Fibroblast of villous mesenchyme (primary cell): ENCODE measurements at regions not wholly inside any gene's neighbourhood (a gene's known extent, or its start where the extent isn't known, plus 50 kb on each side); places are given as distances from the start of the nearest gene placed in this dataset.
"Not testable (repeated sequence)": the region's sequence is repeated elsewhere in the genome, so short reads cannot be mapped to it uniquely, and the experiment has no call there.

ENCODE experiments used
- DNase-seq: peaks from one replicate; pipeline ENCODE4 v3.0.0-alpha.2; 2010; ENCODE audit warnings: low read depth
- H3K4me3 ChIP-seq: 2 replicates; pipeline ENCODE4 v1.5.1; 2011; ENCODE audit warnings: low read depth, mild to moderate bottlenecking, low read length
- TF ChIP-seq, protein P1 (sequence below): IDR thresholded peaks from 2 replicates; pipeline ENCODE4 v1.5.1; 2012; ENCODE audit warnings: low read depth, mild to moderate bottlenecking, low read length; ENCODE audit not compliant: insufficient read depth

DNA sequence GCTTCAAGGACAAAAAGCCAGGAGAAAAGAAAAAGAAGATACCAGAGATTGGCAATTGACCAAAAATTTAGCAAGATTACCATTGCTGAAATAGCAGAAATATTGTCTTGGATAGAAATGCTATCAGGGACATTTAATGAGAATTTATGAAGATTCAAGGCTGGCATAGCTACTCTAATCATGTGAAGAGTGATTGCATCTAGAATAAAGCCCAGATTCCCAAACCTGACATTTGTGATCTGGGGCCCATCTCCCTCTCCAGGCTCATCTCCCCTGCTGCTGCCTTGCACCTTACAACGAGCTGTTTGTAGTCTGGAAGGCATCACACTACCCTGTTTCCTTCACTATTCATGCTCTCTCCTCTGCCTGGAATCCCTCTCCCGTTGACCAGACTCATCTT, 114.5 kb downstream of the C9orf152 start:
- TF ChIP-seq, protein P1, sequence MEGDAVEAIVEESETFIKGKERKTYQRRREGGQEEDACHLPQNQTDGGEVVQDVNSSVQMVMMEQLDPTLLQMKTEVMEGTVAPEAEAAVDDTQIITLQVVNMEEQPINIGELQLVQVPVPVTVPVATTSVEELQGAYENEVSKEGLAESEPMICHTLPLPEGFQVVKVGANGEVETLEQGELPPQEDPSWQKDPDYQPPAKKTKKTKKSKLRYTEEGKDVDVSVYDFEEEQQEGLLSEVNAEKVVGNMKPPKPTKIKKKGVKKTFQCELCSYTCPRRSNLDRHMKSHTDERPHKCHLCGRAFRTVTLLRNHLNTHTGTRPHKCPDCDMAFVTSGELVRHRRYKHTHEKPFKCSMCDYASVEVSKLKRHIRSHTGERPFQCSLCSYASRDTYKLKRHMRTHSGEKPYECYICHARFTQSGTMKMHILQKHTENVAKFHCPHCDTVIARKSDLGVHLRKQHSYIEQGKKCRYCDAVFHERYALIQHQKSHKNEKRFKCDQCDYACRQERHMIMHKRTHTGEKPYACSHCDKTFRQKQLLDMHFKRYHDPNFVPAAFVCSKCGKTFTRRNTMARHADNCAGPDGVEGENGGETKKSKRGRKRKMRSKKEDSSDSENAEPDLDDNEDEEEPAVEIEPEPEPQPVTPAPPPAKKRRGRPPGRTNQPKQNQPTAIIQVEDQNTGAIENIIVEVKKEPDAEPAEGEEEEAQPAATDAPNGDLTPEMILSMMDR: no peak
- DNase-seq: no peak
- H3K4me3 ChIP-seq: no peak overlapping the region

DNA sequence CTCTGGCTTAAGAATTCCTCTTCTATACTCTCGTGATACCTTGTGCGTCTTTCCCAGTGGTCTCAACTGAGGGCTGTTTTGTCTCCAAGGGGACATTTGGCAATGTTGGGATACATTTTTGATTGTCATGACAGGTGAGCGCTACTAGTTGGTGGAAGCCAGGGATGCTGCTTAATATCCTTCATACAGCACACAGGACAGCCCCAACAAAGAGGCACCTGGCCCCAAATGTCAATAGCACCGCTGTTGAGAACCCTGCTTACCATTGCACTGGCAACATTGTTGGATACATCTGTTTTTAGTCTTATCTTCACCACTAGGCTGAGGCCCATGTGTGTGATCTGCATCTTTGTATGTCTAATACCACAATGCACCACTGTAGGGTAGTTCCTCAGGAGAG, 114.1 kb downstream of the C9orf152 start:
- TF ChIP-seq, protein P1: no peak
- no peak for DNase-seq
- H3K4me3 ChIP-seq: no peak overlapping the region

- TF ChIP-seq, protein P1: no peak
- peak; percentile 89 for DNase-seq
- no peak overlapping the region for H3K4me3 ChIP-seq
These were observed 112.8 kb downstream of the C9orf152 start for GRCh38 chr9:110095161-110095595.

DNA sequence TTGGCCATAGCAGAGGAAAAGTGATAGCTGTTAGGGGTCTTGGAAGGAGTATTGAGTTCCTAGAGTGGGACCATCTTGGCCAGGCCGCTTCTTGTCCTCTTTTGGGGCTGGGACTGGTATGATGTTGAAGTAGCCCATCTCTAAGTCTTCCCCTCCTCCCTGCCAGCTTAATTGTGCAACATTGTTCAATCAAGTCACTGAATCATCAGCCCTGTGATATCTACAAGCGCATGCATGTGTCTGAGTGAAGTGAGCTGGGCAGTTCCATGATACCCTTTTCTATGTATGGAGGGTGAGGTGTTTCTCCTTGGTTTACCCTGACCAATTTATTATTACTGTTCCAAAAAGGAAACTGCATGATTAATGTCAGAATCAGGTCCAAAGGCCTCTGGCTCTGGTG, 112.2 kb downstream of the C9orf152 start:
- no peak overlapping the region for H3K4me3 ChIP-seq
- TF ChIP-seq, protein P1: no peak
- peak; percentile 84 for DNase-seq

- not testable (repeated sequence) for DNase-seq, H3K4me3 ChIP-seq
These were observed 111.3 kb downstream of the C9orf152 start for GRCh38 chr9:110096674-110097073.

DNA sequence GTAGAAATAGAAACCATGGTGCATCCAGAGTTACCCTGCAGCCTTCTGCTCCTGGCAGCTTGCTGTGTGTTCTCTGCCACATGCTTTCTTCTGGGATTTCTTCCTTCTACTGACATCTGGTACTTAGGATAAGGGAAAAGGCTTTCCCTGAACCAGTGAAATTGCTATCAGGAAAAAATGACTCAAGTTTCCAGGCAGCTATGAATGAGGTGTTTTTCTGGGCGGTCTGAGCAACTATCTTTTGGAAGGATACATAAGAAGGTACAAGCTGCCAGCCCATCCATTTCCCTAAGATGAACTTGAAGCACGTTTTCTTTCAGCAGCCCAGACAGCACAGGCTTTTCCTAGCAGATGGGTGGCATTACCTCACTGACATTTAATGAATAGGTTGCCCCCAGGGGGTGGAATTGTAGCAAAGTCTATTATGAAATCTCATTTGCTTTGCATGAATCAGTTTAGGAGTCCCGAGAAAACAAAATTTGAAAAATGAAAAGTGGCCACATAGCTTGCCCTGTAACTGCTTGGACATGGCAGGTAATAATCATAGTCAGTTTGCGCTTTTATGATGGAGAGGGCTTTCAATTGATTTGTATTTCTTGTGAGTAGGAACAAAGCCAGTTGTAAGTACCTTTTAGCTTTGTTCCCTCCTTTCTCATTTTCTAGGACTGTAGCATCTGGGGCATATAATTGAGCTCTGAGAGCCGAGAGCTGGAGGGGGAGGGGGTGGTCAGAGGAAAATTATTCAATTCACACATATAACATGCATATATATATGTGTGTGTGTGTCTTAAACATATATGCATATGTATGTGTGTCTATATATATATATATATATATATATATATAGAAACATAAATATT, 108.5 kb downstream of the C9orf152 start:
- peak; percentile 81 for DNase-seq
- TF ChIP-seq, protein P1: no peak
- no peak overlapping the region for H3K4me3 ChIP-seq

- TF ChIP-seq, protein P1: no peak
- H3K4me3 ChIP-seq: no peak overlapping the region
- peak; percentile 80 for DNase-seq
These were observed 106.3 kb downstream of the C9orf152 start for GRCh38 chr9:110101531-110102161.
